PFSK-1 (cell line): ENCODE measurements at regions not wholly inside any gene's neighbourhood (a gene's known extent, or its start where the extent isn't known, plus 50 kb on each side); places are given as distances from the start of the nearest gene placed in this dataset.

Experiments
- POLR2AphosphoS5 ChIP-seq: IDR thresholded peaks from 2 replicates; pipeline ENCODE4 v1.6.1; 2012; ENCODE audit warnings: low read depth, mild to moderate bottlenecking, control low read depth, low read length, moderate library complexity
- TAF1 ChIP-seq: IDR thresholded peaks from 2 replicates; pipeline ENCODE4 v1.6.1; 2012; ENCODE audit warnings: low read length, control low read depth, borderline replicate concordance; ENCODE audit not compliant: insufficient read depth

- TF ChIP-seq POLR2AphosphoS5 (no peak), TAF1 (no peak)
These were observed 307.5 kb upstream of the DACH1 start for GRCh38 chr13:72174549-72174948.
